H9 (cell line): ENCODE measurements at regions not wholly inside any gene's neighbourhood (a gene's known extent, or its start where the extent isn't known, plus 50 kb on each side); places are given as distances from the start of the nearest gene placed in this dataset.

Source experiments
- DNase-seq: peaks from one replicate; pipeline ENCODE4 v3.0.0-alpha.2; 2017
- H2AFZ ChIP-seq: one replicate; pipeline ENCODE4 v1.6.1; 2013; ENCODE audit warnings: mild to moderate bottlenecking, low read length, control low read depth, moderate library complexity
- H2AK5ac ChIP-seq: 2 replicates; pipeline ENCODE4 v1.6.1; 2013; ENCODE audit warnings: low read length, control low read depth, mixed read lengths; ENCODE audit not compliant: insufficient read length
- H2BK120ac ChIP-seq: one replicate; pipeline ENCODE4 v1.6.1; 2013; ENCODE audit warnings: low read depth, mild to moderate bottlenecking, low read length, control low read depth, inconsistent platforms; ENCODE audit not compliant: poor library complexity, severe bottlenecking
- H2BK12ac ChIP-seq: 2 replicates; pipeline ENCODE4 v1.6.1; 2013; ENCODE audit warnings: low read length, control low read depth, mixed read lengths, low read depth; ENCODE audit not compliant: insufficient read length
- H2BK15ac ChIP-seq: 2 replicates; pipeline ENCODE4 v1.6.1; 2013; ENCODE audit warnings: low read depth, low read length, control low read depth
- H2BK20ac ChIP-seq: one replicate; pipeline ENCODE4 v1.6.1; 2013; ENCODE audit warnings: low read depth, mild to moderate bottlenecking, low read length, control low read depth, inconsistent platforms; ENCODE audit not compliant: poor library complexity, severe bottlenecking
- H2BK5ac ChIP-seq: 2 replicates; pipeline ENCODE4 v1.6.1; 2013; ENCODE audit warnings: low read length, control low read depth, mixed read lengths; ENCODE audit not compliant: insufficient read length
- H3K14ac ChIP-seq: 2 replicates; pipeline ENCODE4 v1.6.1; 2013; ENCODE audit warnings: low read length, control low read depth; ENCODE audit not compliant: insufficient read depth
- H3K18ac ChIP-seq: 2 replicates; pipeline ENCODE4 v1.6.1; 2013; ENCODE audit warnings: low read depth, mild to moderate bottlenecking, mixed read lengths, low read length, control low read depth; ENCODE audit not compliant: insufficient read length
- H3K23ac ChIP-seq: 2 replicates; pipeline ENCODE4 v1.6.1; 2013; ENCODE audit warnings: low read length, control low read depth, mixed read lengths, low read depth; ENCODE audit not compliant: insufficient read length
- H3K23me2 ChIP-seq: 2 replicates; pipeline ENCODE4 v1.6.1; 2013; ENCODE audit warnings: low read depth, mild to moderate bottlenecking, mixed read lengths, low read length, control low read depth; ENCODE audit not compliant: insufficient read length, poor library complexity, severe bottlenecking
- H3K27ac ChIP-seq: 2 replicates; pipeline ENCODE4 v1.5.1; 2013; ENCODE audit warnings: low read length, control low read depth, mixed read lengths, low read depth; ENCODE audit not compliant: insufficient read length
- H3K27me3 ChIP-seq: 2 replicates; pipeline ENCODE4 v1.6.1; 2013; ENCODE audit warnings: low read length, control low read depth, inconsistent platforms; ENCODE audit not compliant: insufficient read depth
- H3K4ac ChIP-seq: 2 replicates; pipeline ENCODE4 v1.6.1; 2013; ENCODE audit warnings: low read depth, mild to moderate bottlenecking, control low read depth, inconsistent platforms, low read length, moderate library complexity
- H3K4me1 ChIP-seq: 2 replicates; pipeline ENCODE4 v1.6.1; 2013; ENCODE audit warnings: low read length, control low read depth, inconsistent platforms; ENCODE audit not compliant: insufficient read depth
- H3K4me2 ChIP-seq: 2 replicates; pipeline ENCODE4 v1.6.1; 2013; ENCODE audit warnings: low read length, control low read depth, mixed read lengths; ENCODE audit not compliant: insufficient read length, insufficient read depth
- H3K56ac ChIP-seq: 2 replicates; pipeline ENCODE4 v1.6.1; 2013; ENCODE audit warnings: low read depth, mild to moderate bottlenecking, mixed read lengths, low read length, control low read depth; ENCODE audit not compliant: insufficient read length
- H3K79me1 ChIP-seq: 2 replicates; pipeline ENCODE4 v1.6.1; 2013; ENCODE audit warnings: low read depth, mild to moderate bottlenecking, moderate library complexity, low read length, control low read depth, inconsistent platforms; ENCODE audit not compliant: insufficient read depth, poor library complexity, severe bottlenecking
- H3K79me2 ChIP-seq: 2 replicates; pipeline ENCODE4 v1.6.1; 2013; ENCODE audit warnings: low read length, control low read depth, inconsistent platforms; ENCODE audit not compliant: insufficient read depth
- H3K9ac ChIP-seq: 2 replicates; pipeline ENCODE4 v1.6.1; 2013; ENCODE audit warnings: low read length, control low read depth, mixed read lengths; ENCODE audit not compliant: insufficient read length; ENCODE audit errors: extremely low read depth
- H3K9me3 ChIP-seq: one replicate; pipeline ENCODE4 v1.6.1; 2013; ENCODE audit warnings: low read depth, low read length, inconsistent platforms; ENCODE audit not compliant: control insufficient read depth
- H3T11ph ChIP-seq: one replicate; pipeline ENCODE4 v1.6.1; 2013; ENCODE audit warnings: mild to moderate bottlenecking, low read length, control low read depth, inconsistent platforms
- H4K20me1 ChIP-seq: one replicate; pipeline ENCODE4 v1.6.1; 2013; ENCODE audit not compliant: control insufficient read depth, insufficient read length, insufficient read depth
- H4K5ac ChIP-seq: 2 replicates; pipeline ENCODE4 v1.6.1; 2013; ENCODE audit warnings: low read depth, mild to moderate bottlenecking, mixed read lengths, low read length, control low read depth; ENCODE audit not compliant: insufficient read length
- H4K8ac ChIP-seq: replicated peaks from 2 replicates; pipeline ENCODE4 v1.6.1; 2013; ENCODE audit warnings: low read length, control low read depth, mixed read lengths, low read depth; ENCODE audit not compliant: insufficient read length
- H4K91ac ChIP-seq: 2 replicates; pipeline ENCODE4 v1.6.1; 2013; ENCODE audit warnings: low read depth, mild to moderate bottlenecking, moderate library complexity, mixed read lengths, low read length, control low read depth; ENCODE audit not compliant: insufficient read length
- H3K27ac Mint-ChIP-seq, 3 experiments: 2 replicates in 2 of 3; 3 replicates in 1 of 3; pipeline ENCODE4 v1.8.0; 2020 to 2021; ENCODE audit warnings: mixed read lengths in 3 of 3, mild to moderate bottlenecking in 1 of 3, moderate library complexity in 1 of 3
- H3K27me3 Mint-ChIP-seq: 2 replicates; pipeline ENCODE4 v1.8.0; 2021; ENCODE audit warnings: low read depth, mild to moderate bottlenecking, moderate library complexity, mixed read lengths
- H3K36me3 Mint-ChIP-seq, 3 experiments: 2 replicates in 2 of 3; 3 replicates in 1 of 3; pipeline ENCODE4 v1.8.0; 2020 to 2021; ENCODE audit warnings: low read depth in 3 of 3, mixed read lengths in 3 of 3; ENCODE audit not compliant: insufficient read depth in 1 of 3
- H3K4me1 Mint-ChIP-seq, 2 experiments: 2 replicates each; pipeline ENCODE4 v1.8.0; 2020; ENCODE audit warnings: mixed read lengths in 2 of 2
- H3K4me3 Mint-ChIP-seq, 2 experiments: 2 replicates in 1 of 2; 3 replicates in 1 of 2; pipeline ENCODE4 v1.8.0; 2020 to 2021; ENCODE audit warnings: mild to moderate bottlenecking in 2 of 2, mixed read lengths in 2 of 2, moderate library complexity in 1 of 2
- H3K9me3 Mint-ChIP-seq, 2 experiments: 2 replicates in 1 of 2; 3 replicates in 1 of 2; pipeline ENCODE4 v1.8.0; 2020; ENCODE audit warnings: mild to moderate bottlenecking in 2 of 2, mixed read lengths in 2 of 2, moderate library complexity in 1 of 2
- CTCF ChIP-seq: fragments of 200-600 bp; sonication (generic); conservative IDR thresholded peaks from 3 replicates; pipeline ENCODE4 v1.8.0; 2021; ENCODE audit warnings: antibody characterized with exemption, mild to moderate bottlenecking
- WGBS: extraction: QIAGEN DNeasy Blood & Tissue Kit; methylation state at CpG from one replicate; pipeline ENCODE4 v1.1.7; 2013; ENCODE audit warnings: missing lambda C conversion rate, low lambda C conversion rate, mixed read lengths; ENCODE audit not compliant: insufficient read length; ENCODE audit errors: extremely low coverage; 5-methylcytosine and 5-hydroxymethylcytosine counted together

- Histone ChIP-seq H2BK120ac (no peak overlapping the region), H4K5ac (no peak overlapping the region), H3K18ac (no peak overlapping the region), H2AFZ (no peak overlapping the region), H3K23ac (no peak overlapping the region), H3K4me1 (no peaks in the 10 kb centered on the region; the same call in 1 of the 2 replicates), H3K9me3 (no peaks in the 10 kb centered on the region), H3K79me2 (no peaks in the 10 kb centered on the region), H4K8ac (no peak overlapping the region), H3K4me2 (no peak overlapping the region), H2BK20ac (no peak overlapping the region), H3K9ac (no peak overlapping the region), H2BK15ac (no peak overlapping the region), H2AK5ac (no peak overlapping the region), H4K20me1 (no peaks in the 10 kb centered on the region), H4K91ac (no peak overlapping the region), H3K23me2 (no peaks in the 10 kb centered on the region), H3K56ac (no peak overlapping the region), H3T11ph (no peak overlapping the region), H3K27ac (no peak overlapping the region), H3K14ac (no peak overlapping the region), H3K79me1 (no peaks in the 10 kb centered on the region), H3K4ac (no peak overlapping the region), H3K27me3 (no peaks in the 10 kb centered on the region), H2BK5ac (no peak overlapping the region), H2BK12ac (no peak overlapping the region)
- H3K27me3 Mint-ChIP-seq, result no peaks in the 10 kb centered on the region
- H3K4me1 Mint-ChIP-seq, result peaks cover 4 to 6% of the 10 kb centered on the region in 2 experiments; a peak in 1 of 4 replicates
- no peak overlapping the region for H3K4me3 Mint-ChIP-seq
- no peaks in the 10 kb centered on the region for H3K36me3 Mint-ChIP-seq
- no CpG with 5 or more reads among the region's 1 CpG for WGBS
- H3K9me3 Mint-ChIP-seq, result no peaks in the 10 kb centered on the region
- DNase-seq, result no peak
- no peak for TF ChIP-seq CTCF
- no peak overlapping the region for H3K27ac Mint-ChIP-seq
These were observed 120.1 kb upstream of the ADGRF1 start for GRCh38 chr6:47162231-47162630.
